Endothelial cell of hepatic sinusoid (primary cell): ENCODE measurements at regions not wholly inside any gene's neighbourhood (a gene's known extent, or its start where the extent isn't known, plus 50 kb on each side); places are given as distances from the start of the nearest gene placed in this dataset.
"Not testable (repeated sequence)": the region's sequence is repeated elsewhere in the genome, so short reads cannot be mapped to it uniquely, and the experiment has no call there.

Experiments used
- in situ Hi-C: cut with HindIII; loops from 2 replicates; pipeline ENCODE4 v1.10.0; 2017; ENCODE audit warnings: low sequenced_read_pairs

- in situ Hi-C loops: no loop called here
These were observed 321.7 kb upstream of the ZC3H15 start for GRCh38 chr2:186164325-186164724.

GRCh38 chr2:186170693-186171092, 315.4 kb upstream of the ZC3H15 start:
- in situ Hi-C loops: no loop called here

- in situ Hi-C loops: no loop called here
These were observed 304.4 kb upstream of the ZC3H15 start for GRCh38 chr2:186181625-186182024.

DNA sequence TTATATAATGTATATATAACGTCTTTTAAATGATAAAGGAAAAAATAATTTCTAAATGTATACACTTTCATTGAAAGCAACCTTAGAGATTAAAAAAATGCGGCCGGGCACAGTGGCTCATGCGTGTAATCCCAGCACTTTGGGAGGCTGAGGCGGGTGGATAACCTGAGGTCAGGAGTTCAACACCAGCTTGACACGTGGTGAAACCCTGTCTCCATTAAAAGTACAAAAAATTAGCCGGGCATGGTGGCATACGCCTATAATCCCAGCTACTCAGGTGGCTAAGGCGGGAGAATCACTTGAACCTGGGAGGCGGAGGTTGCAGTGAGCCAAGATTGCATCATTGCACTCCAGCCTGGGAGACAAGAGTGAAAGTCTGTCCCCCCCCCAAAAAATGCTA, 303.7 kb upstream of the ZC3H15 start:
- in situ Hi-C loops: not testable (repeated sequence)

GRCh38 chr2:186183406-186183805, 302.7 kb upstream of the ZC3H15 start:
- in situ Hi-C loops: no loop called here

DNA sequence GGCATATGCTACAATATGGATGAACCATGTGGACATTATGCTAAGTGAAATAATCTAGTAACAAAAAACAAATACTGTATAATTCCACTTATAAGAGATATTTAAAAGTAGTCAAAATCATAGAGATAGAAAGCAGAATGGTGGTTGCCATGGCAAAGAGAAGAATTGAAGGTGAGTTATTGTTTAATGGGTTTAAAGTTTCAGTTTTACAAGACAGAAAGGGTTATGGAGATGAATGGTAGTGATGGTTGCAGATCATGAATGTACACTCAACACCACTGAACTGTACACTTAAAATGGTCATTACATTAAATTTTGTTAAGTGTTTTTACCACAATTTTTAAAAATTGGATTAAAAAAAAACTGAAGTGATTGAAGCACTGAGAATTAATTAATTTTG, 298.2 kb upstream of the ZC3H15 start:
- in situ Hi-C loops: no loop called here

GRCh38 chr2:186189816-186190215, 296.2 kb upstream of the ZC3H15 start:
- in situ Hi-C loops: no loop called here

GRCh38 chr2:186195696-186196095, 290.4 kb upstream of the ZC3H15 start:
- in situ Hi-C loops: no loop called here

DNA sequence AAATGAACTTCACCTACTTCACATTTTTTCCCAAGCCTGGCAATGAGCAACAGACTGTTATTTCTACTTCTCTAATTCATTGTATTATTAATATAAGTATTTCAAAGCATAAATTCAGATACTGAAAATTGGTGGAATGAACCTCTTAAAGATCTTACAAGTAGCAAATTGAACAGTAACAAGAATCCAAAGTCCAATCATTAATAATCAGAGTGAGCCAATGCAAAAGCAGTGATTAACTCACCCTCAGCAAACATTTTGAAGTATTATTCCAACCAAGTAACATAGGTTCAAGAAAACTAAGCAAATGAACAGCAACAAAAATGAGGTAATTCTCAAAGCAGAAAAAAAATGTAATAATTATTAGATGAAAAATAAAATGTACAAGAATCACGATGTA, 288.1 kb upstream of the ZC3H15 start:
- in situ Hi-C loops: no loop called here

- in situ Hi-C loops: no loop called here
These were observed 287.0 kb upstream of the ZC3H15 start for GRCh38 chr2:186199029-186199428.

DNA sequence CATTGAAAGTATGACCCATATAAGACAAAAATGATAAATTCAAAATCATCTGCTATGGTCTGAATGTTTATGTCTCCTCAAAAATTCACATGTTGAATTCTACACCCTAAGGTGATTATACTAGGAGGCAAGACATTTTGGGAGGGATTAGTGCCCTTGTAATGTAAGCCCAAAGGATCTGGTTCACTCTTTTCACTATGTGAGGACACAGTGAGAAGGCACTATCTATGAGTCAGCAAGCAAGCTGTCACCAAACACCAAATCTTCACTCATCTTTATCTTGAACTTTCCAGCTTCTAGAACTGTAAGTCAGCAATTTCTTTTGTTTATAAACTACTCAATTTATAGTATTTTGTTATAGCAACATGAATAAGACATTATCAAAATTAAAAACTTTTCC, 284.7 kb upstream of the ZC3H15 start:
- in situ Hi-C loops: no loop called here

GRCh38 chr2:186205254-186205911, 280.7 kb upstream of the ZC3H15 start:
- in situ Hi-C loops: no loop called here

DNA sequence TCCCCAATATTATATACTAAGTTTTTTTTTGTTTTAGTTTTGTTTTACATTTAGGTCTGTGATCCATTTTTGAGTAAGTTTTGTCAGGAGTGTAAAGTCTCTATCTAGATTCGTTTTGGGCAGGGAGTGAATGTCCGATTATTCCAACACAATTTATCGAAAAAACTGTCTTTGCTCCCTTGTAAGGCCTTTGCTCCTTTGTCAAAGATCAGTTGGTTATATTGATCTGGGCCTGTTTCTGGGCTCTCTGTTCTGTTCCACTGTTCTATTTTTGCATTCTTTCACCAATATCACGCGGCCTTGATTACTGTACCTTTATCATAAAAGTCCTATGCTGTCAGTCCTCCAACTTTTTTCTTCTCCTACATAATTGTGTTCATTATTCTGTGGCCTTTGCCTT, 276.5 kb upstream of the ZC3H15 start:
- in situ Hi-C loops: no loop called here

- in situ Hi-C loops: no loop called here
These were observed 265.7 kb upstream of the ZC3H15 start for GRCh38 chr2:186220409-186220808.

- in situ Hi-C loops: no loop called here
These were observed 256.8 kb upstream of the ZC3H15 start for GRCh38 chr2:186229265-186229664.

- in situ Hi-C loops: no loop called here
These were observed 244.2 kb upstream of the ZC3H15 start for GRCh38 chr2:186241874-186242273.

DNA sequence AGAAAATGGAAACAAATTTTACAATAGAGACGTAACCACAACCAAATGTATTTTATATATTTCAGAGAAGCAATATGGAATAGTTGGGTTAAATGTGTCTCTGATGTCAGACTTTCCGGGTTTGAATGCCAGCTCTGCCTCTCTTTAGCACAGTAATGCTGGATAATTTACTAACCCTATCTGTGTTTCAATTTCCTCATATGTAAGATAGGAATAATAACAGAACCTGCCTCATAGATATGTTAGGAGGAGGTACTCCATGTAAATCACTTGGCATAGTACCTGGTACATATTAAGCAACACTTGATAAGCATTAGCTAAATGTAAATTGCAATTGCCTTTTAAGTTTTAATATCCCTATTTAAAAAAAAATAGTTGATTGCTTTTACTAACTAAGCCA, 231.3 kb upstream of the ZC3H15 start:
- in situ Hi-C loops: no loop called here

- in situ Hi-C loops: no loop called here
These were observed 230.2 kb upstream of the ZC3H15 start for GRCh38 chr2:186255823-186256222.

DNA sequence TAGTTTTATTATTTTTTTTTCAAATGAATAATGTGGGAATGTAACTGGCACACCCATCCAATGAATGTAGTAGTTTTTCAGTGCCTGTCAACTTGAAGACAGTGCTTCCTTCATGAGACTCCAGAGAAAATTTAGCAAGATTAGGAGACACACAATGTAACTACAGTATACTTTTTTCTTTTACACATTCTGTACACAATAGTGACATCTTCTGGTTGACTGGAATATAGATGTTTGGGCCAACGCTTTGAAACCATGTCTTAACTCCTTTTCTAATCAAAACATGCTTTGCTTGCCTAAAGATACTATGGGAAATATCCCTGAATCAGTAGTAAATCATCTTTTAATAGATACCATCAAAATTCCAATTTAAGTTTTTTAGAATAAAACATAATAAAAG, 229.5 kb upstream of the ZC3H15 start:
- in situ Hi-C loops: no loop called here

GRCh38 chr2:186263673-186264250, 222.3 kb upstream of the ZC3H15 start:
- in situ Hi-C loops: no loop called here

DNA sequence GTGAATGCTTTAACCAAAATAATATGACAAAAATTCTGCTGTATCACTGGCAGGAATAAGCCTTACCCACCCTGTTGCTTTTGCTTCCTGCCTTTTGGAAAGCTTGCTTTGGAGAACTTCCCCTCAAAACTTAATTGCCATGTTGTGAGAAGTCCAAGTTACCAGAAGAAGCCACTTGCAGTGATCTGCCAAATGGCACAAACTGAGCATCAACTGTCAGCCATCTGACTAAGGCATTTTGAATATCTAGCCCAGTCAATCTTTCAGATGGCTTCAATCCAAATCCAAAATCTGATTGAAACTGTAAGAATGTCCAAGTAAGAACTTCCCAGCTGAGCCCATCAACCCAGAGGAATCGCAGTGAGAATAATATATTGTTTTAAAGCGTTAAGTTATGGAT, 216.5 kb upstream of the ZC3H15 start:
- in situ Hi-C loops: no loop called here

DNA sequence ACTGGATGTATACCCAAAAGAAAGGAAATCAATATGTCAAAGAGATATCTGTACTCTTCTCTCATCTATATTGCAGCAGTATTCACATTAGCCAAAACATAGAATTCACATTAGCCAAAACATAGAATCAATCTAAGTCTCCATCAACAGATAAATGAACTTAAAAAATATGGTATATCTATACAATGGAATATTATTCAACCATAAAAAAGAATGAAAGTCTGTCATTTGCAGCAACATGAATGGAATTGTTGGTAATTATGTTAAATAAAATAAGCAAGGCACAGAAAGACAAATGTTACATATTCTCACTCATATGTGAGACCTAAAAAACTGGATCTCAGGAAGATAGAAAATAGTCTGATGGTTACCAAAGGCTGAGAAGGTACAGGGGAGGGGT, 212.1 kb upstream of the ZC3H15 start:
- in situ Hi-C loops: no loop called here

DNA sequence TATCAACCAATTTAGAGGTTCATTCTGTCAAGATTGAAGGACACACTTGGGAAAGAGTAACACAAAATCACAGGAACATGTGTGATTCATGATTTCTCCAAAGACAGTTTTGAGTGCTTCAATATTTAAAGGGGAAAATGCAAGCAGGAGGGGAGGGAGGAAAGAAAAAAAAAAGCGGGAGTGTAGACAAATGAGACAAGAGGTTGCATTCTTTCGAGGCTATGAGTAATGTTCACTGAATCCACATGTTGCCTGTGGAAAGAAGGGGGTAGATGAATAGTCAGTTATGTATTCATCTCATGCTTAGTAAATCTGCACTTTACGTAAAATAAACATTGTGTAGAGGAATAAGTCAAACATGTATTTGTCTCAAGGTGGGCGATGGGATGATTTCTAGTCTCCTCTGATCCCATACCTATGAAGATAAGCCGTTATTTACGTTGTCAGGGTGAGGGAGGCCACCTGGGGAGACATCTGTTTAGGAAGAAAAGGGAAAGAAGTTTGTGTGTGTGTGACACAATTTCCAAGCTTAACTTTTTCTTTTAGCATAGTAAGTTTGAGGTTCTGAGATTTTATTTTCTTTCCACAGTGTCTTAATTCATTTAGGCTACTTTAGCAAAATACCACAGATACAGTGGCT, 211.0 kb upstream of the ZC3H15 start:
- in situ Hi-C loops: no loop called here
